Glutamatergic neuron (in vitro differentiated cells): ENCODE measurements at regions not wholly inside any gene's neighbourhood (a gene's known extent, or its start where the extent isn't known, plus 50 kb on each side); places are given as distances from the start of the nearest gene placed in this dataset.

Experiments used
- DNase-seq: peaks from one replicate; pipeline ENCODE4 v3.0.0; 2022
- H3K27ac Mint-ChIP-seq: one replicate; pipeline ENCODE4 v1.8.0; 2020; ENCODE audit warnings: mild to moderate bottlenecking, mixed read lengths, inconsistent platforms; ENCODE audit not compliant: unreplicated experiment
- H3K27me3 Mint-ChIP-seq: one replicate; pipeline ENCODE4 v1.8.0; 2020; ENCODE audit warnings: mild to moderate bottlenecking, moderate library complexity, mixed read lengths, inconsistent platforms; ENCODE audit not compliant: unreplicated experiment
- H3K36me3 Mint-ChIP-seq: one replicate; pipeline ENCODE4 v1.8.0; 2020; ENCODE audit warnings: mild to moderate bottlenecking, mixed read lengths, inconsistent platforms; ENCODE audit not compliant: unreplicated experiment
- H3K4me1 Mint-ChIP-seq: one replicate; pipeline ENCODE4 v1.8.0; 2020; ENCODE audit warnings: mild to moderate bottlenecking, low read depth, mixed read lengths, inconsistent platforms; ENCODE audit not compliant: unreplicated experiment
- H3K4me3 Mint-ChIP-seq: one replicate; pipeline ENCODE4 v1.8.0; 2020; ENCODE audit warnings: mild to moderate bottlenecking, mixed read lengths, inconsistent platforms; ENCODE audit not compliant: unreplicated experiment
- H3K9me3 Mint-ChIP-seq: one replicate; pipeline ENCODE4 v1.8.0; 2020; ENCODE audit warnings: mild to moderate bottlenecking, moderate library complexity, mixed read lengths, inconsistent platforms; ENCODE audit not compliant: unreplicated experiment
- TF ChIP-seq, protein P1 (sequence below): fragments of 200-600 bp; sonication (generic); IDR thresholded peaks from one replicate; pipeline ENCODE4 v1.5.0; 2021; ENCODE audit not compliant: partially characterized antibody, unreplicated experiment

DNA sequence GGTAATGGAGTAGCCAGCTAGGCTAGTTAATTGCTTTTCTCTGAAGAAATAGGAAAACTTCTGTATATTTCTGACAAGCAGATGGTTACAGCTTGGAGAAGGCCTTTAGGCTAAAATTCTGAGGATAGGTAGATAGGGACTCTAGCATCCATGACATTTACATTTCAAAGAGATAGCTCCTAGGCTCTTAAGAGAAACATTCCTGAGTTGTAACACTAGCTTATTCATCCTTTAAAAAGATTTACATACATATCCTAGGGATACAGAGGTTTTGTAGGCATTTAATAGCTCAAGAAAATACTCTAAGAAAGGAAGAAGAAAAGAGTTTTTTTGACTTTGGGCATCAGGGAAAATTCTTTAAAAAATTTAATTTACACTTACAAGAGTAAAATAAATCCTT, 130.9 kb upstream of the CCDC179 start:
- TF ChIP-seq, protein P1, sequence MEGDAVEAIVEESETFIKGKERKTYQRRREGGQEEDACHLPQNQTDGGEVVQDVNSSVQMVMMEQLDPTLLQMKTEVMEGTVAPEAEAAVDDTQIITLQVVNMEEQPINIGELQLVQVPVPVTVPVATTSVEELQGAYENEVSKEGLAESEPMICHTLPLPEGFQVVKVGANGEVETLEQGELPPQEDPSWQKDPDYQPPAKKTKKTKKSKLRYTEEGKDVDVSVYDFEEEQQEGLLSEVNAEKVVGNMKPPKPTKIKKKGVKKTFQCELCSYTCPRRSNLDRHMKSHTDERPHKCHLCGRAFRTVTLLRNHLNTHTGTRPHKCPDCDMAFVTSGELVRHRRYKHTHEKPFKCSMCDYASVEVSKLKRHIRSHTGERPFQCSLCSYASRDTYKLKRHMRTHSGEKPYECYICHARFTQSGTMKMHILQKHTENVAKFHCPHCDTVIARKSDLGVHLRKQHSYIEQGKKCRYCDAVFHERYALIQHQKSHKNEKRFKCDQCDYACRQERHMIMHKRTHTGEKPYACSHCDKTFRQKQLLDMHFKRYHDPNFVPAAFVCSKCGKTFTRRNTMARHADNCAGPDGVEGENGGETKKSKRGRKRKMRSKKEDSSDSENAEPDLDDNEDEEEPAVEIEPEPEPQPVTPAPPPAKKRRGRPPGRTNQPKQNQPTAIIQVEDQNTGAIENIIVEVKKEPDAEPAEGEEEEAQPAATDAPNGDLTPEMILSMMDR = no peak
- Mint-ChIP-seq H3K27me3 (peaks cover 4% of the 10 kb centered on the region), H3K4me1 (no peaks in the 10 kb centered on the region), H3K4me3 (no peak overlapping the region), H3K27ac (no peak overlapping the region), H3K36me3 (peaks cover 10% of the 10 kb centered on the region), H3K9me3 (peaks cover 11% of the 10 kb centered on the region)
- DNase-seq = no peak

DNA sequence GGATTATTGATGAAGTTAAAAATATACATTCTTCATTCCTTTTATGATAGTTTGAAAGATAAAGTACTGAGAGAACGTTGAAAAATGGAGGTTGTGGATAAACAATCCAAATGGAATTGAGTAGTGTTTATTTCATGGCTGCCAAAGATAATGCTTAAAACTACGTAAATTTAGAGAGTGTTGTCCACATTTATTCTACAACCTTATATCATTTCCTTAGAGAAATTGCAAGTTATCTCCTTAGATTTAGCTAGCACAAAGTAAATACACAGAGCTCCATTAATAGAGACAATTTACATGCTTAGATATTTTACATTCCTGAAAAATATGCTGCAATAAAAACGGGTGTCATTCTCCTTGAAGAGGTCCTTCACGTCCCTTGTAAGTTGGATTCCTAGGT, 146.5 kb upstream of the CCDC179 start:
- no peak overlapping the region for H3K4me3 Mint-ChIP-seq
- DNase-seq = no peak
- no peaks in the 10 kb centered on the region for H3K4me1 Mint-ChIP-seq
- peaks cover 4% of the 10 kb centered on the region for H3K9me3 Mint-ChIP-seq
- H3K27me3 Mint-ChIP-seq = no peaks in the 10 kb centered on the region
- peaks cover 9% of the 10 kb centered on the region for H3K36me3 Mint-ChIP-seq
- H3K27ac Mint-ChIP-seq = no peak overlapping the region
- TF ChIP-seq, protein P1 = no peak

DNA sequence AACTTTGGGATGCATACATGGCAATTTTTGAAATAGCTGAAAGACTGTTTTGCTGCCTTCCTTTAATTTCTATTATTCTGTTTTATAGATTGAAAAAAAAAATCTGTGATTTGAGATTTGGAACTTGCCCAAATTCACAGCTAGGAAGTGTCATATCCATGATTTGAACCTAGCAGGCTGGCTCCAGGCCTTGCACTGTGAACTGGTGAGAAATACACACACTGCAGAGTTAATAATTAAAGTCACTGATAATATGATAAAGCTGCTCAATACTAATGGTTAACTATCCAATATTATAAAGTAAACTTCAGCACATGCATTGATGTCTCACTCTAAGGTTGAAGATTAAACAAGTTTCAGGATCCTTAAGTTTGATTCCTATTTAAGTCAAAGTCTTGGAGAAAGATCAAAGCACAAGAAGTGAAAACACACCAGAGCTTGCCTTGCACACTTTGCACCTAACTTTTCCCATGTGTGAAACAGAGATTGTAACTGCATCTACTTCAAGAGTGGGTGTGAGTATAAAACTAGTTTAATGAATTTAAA, 150.6 kb upstream of the CCDC179 start:
- H3K9me3 Mint-ChIP-seq = no peaks in the 10 kb centered on the region
- H3K4me1 Mint-ChIP-seq = no peaks in the 10 kb centered on the region
- no peak for DNase-seq
- TF ChIP-seq, protein P1 = no peak
- no peak overlapping the region for H3K4me3 Mint-ChIP-seq
- no peak overlapping the region for H3K27ac Mint-ChIP-seq
- H3K36me3 Mint-ChIP-seq = no peaks in the 10 kb centered on the region
- H3K27me3 Mint-ChIP-seq = no peaks in the 10 kb centered on the region

DNA sequence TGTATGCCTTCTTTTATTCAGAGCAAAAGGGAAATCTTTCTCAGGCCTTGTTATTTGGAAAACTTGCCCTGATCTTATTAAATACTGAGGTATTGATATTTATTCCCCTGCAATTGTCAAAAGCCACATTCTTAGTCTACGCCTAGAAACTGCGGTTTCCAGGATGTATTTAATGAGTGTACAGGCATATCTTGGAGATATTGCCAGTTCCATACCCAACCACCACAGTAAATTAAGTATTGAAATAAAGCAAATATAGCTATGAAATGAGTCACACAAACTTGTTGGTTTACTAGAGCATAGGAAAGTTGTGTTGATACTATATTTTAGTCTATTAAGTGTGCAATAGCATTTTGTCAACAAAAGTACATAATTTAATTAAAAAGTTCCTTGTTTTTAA, 152.7 kb upstream of the CCDC179 start:
- H3K4me1 Mint-ChIP-seq = no peaks in the 10 kb centered on the region
- no peaks in the 10 kb centered on the region for H3K36me3 Mint-ChIP-seq
- H3K9me3 Mint-ChIP-seq = no peaks in the 10 kb centered on the region
- TF ChIP-seq, protein P1 = no peak
- DNase-seq = no peak
- H3K27ac Mint-ChIP-seq = no peak overlapping the region
- no peaks in the 10 kb centered on the region for H3K27me3 Mint-ChIP-seq
- H3K4me3 Mint-ChIP-seq = no peak overlapping the region

DNA sequence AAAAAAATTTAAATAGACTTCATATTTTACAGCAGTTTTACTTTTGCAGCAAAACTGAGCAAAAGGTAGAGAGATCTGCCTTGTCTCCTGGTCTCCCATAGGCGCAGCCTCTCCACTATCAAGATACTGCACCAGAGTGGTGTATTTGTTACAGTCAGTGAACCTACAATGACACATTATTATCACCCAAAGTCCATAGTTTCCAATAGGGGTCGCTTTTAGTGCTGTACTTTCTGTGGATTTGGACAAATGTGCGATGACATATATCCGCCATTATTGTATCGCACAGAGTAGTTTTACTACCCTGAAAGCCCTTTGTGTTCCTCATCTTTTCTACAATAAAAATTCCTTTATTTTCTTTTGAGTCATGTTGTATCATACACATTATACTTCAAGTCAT, 153.2 kb upstream of the CCDC179 start:
- TF ChIP-seq, protein P1 = no peak
- H3K36me3 Mint-ChIP-seq = no peaks in the 10 kb centered on the region
- H3K27ac Mint-ChIP-seq = no peak overlapping the region
- no peaks in the 10 kb centered on the region for H3K27me3 Mint-ChIP-seq
- no peaks in the 10 kb centered on the region for H3K4me1 Mint-ChIP-seq
- H3K9me3 Mint-ChIP-seq = no peaks in the 10 kb centered on the region
- no peak for DNase-seq
- no peak overlapping the region for H3K4me3 Mint-ChIP-seq
